ENCODE measurements at regions not wholly inside any gene's neighbourhood (a gene's known extent, or its start where the extent isn't known, plus 50 kb on each side); places are given as distances from the start of the nearest gene placed in this dataset.
"Not testable (repeated sequence)": the region's sequence is repeated elsewhere in the genome, so short reads cannot be mapped to it uniquely, and the experiment has no call there.

- DNase-seq = no peak
Observed at GRCh38 chr4:181830404-181831035, 412.7 kb upstream of the TENM3 start.

DNA sequence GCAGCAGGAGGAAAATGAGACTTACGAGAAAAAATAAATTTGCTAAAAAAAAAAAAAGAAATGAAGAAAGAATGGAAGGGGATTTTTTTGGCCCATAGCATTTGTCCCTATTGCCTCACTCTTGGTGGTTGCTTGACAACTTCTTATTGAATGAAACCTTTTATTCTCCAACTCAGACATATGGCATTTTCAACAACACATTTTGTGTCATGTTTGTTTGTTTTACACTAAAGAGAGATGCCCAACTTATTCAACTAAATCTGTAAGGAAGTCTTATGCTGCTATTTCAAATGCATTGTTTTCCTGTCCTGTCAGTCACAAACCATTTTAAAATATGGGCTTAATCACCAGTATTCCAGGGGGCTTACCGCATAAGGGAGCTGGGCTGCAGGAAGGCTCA is 409.1 kb upstream of the TENM3 start:
- DNase-seq = no peak

DNA sequence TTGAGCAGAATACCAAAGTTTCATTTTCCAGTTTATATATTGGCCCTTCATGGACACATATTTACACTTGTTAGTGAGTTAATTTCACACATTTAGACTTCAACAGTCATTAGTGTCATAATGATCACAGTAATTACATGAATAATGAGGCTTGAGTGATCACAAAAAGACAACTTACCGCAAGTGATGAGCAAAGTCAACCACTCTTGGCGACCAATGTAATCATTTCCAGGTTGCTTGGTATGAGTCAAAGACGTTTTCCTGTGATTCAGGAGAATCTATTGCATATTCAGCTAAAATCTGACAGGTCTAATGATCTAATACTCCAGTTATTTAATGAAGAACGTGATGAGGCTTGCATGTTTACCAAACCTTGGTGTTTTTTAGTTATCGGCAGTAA is 407.9 kb upstream of the TENM3 start:
- no peak for DNase-seq

DNA sequence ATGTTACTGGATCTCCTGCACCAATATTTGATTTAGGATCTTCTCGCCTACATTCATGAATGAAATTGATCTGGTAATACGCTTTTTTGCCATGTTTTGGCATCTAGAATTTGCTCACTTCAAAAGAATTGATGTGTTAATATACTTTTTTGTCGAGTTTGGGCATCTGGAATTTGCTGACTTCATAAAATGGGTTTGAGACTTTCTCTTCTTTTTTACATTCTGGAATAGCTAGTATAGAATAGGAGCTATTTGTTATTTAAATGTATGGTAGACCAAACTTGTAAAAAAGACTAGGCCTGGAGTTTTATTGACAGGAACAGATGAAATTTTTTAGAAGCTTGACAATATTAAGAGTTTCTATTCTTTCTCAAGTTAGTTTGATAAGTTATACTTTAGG is 404.9 kb upstream of the TENM3 start:
- DNase-seq = no peak

- DNase-seq = not testable (repeated sequence)
Observed at GRCh38 chr4:181843797-181844196, 399.4 kb upstream of the TENM3 start.

DNA sequence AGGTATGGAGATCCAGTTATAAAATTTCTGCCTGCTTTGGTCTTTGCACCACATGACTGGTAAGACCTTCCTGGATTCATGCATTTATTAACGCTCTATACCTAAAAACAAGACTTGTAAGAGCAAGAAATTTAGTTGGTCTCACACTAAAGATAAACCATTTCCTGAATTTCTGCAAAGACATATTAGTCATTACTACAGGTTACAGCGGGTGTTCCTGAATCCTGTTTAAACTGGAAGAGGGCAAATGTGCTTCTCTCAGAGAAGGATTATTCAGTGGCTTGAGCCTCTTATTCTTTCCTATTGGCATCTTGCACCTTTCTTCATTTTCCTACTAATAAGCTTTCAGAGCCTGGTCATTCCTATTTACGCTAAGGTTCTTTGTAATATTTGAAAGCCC is 397.6 kb upstream of the TENM3 start:
- DNase-seq = no peak

- no peak for DNase-seq
Observed at GRCh38 chr4:181846934-181847333, 396.3 kb upstream of the TENM3 start.

- DNase-seq = no peak
Observed at GRCh38 chr4:181848357-181848756, 394.8 kb upstream of the TENM3 start.

DNA sequence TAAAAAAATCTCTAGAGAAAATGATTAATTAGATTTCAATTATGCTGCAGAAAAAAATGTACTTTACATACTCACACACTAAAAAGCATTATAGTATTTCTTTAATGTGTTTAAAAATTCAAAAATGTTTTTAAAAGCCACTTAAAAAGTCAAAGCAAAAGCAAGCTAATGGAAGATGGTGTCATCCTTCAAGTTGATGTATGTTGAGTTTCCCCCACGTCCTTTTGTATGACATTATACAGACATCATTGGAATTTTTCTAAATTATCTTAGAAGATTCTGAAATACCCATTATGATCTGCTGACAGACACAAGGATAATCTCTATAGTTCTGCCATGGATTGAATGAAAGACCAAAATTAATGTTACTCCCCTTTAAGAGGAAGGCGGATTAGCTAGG is 393.7 kb upstream of the TENM3 start:
- DNase-seq = no peak

DNA sequence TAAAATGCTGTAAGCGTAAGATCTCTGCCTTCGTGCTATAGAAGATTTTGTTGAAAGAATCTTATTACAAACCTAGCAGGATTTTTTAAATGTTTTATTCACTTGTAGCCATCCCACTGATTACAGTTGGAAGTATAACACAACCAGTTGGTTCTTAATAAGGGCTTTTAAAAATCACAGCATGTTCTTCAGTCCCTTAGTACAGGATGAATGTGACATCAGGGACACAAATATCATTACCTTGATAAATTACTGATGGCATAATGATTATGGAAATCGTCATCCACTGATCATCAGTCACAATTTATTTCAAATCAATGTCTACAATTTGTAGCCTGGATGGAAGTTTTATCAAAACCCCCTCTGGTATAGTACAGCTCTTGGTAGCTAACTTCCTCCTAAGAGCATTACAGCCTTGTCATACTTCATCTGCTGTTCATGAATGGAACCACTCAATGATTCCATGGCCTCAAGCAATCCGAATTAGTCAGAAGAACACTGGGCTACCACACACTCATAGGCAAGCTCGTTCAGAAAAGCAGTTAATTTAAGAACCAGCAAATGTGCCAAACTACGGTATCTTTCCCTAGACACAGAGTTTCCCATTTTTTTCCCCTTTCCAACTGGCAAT is 389.2 kb upstream of the TENM3 start:
- DNase-seq = no peak

DNA sequence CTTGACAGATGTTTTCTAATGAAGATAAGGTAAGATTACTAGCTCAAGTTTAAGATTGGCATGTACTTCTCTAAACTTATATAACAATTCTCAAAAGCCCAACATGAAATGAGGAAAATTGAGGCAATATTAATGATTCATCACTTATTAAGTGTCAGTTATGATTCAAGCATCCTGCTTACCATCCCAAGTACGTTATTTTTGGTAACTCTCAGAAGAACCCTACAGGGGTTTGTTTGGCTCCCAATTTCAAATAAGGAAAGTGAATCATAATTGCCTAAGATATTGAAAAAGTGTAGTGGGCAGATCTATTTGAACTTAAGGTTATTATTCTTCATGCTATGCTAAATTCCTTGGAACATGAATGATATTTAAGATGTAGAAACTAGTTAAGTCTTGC is 387.9 kb upstream of the TENM3 start:
- DNase-seq = no peak

- not testable (repeated sequence) for DNase-seq
Observed at GRCh38 chr4:181857471-181857870, 385.7 kb upstream of the TENM3 start.

- no peak for DNase-seq
Observed at GRCh38 chr4:181858741-181859140, 384.5 kb upstream of the TENM3 start.

DNA sequence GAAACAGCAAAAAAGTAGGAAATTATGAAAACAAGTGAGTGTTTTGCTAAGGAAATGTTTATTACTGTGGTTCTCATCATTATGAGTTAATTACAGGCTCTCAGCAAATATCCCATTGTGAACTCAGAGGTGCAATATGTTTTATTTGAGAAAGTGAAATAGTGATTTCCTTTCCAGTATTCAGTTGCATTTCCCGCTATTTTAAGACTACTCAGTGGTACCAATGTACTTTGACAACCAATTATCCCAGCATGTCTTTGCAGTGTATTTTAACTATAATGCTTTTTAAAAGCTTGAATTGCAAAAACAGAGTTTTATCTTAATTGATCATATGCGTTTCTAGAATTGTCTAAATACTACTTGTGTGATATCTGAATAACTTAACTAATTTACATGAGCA is 383.8 kb upstream of the TENM3 start:
- DNase-seq = no peak

DNA sequence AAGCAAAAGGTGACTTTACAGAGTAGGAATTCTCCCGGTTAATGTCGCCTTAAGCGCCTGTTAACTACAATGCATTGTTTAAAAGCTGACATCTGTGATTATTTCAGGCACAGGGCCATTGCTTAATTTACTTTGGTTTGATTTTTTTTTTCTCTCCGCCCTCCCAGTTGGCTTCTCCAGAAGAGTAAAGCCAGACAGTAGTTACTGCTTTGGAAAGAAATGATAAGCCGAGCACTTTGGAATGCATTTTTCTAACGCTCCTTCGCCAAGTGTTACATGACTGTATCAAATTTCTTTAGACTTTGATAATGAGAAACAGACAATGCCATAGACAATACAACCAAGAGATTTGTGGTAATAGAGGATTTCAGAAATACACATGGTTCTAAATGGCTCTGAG is 383.0 kb upstream of the TENM3 start:
- no peak for DNase-seq

DNA sequence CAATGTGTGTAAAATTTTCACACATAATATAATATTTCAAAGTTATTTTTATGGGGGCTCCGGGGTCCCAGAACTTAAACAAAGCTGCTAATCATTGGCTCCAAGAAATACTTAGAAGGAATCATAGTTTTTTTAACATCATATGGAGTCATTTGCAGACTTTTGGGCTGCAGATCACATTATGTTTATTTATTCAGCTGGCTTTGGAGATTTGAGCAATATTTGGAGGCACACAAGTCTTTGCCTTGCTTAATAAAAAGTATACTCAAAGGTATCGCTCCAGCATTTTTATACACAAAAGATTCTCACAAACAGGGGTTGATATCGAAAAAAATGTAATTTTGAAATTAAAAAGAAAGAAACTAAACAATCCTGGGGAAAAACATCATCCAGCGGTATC is 382.5 kb upstream of the TENM3 start:
- DNase-seq = no peak

- DNase-seq = no peak
Observed at GRCh38 chr4:181863856-181864255, 379.3 kb upstream of the TENM3 start.

DNA sequence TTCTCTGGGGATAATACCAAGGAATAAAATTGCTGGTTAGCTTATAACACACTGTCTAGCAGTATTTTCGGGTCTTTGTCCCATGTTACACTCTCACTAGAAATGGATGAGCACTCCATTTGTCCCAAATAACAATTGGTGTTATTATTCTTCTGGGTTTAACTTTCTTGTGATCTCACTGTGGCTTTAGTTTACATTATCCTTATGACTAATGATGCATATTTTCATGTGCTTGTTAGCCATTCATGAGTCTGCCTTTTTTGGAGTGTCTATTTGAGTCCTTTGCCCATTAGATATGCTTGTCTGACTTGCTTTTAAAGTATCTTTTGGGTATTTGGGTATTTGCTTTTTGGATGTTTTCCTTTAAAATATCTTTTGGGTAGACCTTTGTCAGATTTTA is 372.9 kb upstream of the TENM3 start:
- DNase-seq = no peak

DNA sequence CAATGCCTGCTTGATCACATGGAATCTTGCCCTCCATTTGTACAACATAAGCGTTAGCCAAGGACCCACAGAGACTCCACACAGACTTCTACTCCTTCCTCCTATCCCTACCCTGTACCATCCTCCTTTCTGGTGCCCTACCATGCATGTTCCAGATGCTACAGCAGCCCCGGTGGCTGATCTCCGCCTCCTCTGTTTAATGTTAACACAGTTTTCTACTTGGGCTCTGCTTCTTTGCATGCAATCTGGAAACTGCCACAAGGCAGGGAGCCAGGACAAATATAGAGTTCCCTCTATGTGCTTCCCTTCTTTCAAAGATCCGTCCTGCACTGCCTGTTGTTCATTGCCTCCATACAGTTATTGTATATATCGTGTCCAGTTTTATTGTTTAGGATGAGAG is 368.6 kb upstream of the TENM3 start:
- no peak for DNase-seq

GRCh38 chr4:181877329-181877848 is 365.8 kb upstream of the TENM3 start:
- DNase-seq = no peak

- DNase-seq = no peak
Observed at GRCh38 chr4:181890031-181890430, 353.2 kb upstream of the TENM3 start.

DNA sequence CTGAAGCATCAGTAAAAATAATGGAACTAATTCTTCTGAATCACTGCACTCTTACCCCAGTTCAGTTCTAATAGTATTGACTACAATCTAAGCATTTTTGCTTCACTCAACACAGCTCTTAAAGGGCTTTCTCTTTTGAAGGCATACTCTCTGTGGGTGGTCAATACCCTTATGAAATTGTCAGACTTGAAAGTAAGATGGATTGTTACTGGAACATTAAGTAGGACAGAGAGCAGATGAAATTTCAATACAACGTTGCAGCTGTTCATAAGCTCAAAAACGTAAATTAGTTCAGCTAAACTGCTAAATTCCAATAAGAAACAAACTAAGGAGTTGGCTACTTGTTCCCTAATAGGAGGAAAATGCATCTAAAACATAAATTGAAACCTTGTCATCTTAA is 352.3 kb upstream of the TENM3 start:
- no peak for DNase-seq

DNA sequence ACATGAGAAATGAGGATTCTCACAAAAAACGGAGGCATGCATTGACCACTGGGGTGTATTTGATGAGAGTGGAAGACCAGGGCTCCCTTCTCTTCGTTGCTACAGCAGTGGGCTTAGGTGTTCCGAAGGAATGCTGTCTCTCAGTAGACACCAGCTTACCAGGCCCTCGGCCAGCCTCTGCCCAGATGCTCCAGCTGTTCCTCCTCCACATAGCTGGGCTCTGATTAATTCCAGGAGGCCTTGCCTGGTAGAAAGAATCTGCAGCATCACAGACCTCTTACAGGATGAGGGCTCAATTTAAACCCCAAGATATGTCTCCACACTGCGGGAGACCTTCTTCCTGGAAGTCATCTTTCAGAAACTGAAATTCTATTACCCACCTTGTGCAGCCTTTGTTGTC is 346.6 kb upstream of the TENM3 start:
- DNase-seq = no peak

- no peak for DNase-seq
Observed at GRCh38 chr4:181897935-181898334, 345.3 kb upstream of the TENM3 start.

DNA sequence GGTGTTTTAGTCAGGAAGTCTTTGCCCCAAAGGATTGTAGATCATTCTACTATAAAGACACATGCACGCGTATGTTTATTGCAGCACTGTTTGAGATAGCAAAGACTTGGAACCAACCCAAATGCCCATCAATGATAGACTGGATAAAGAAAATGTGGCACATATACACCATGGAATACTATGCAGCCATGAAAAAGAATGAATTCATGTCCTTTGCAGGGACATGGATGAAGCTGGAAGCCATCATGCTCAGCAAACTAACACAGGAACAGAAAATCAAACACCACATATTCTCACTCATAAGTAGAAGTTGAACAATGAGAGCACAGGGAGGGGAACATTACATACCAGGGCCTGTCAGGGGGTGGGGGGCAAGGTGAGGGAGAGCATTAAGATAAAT is 340.8 kb upstream of the TENM3 start:
- not testable (repeated sequence) for DNase-seq

Measured in left hindlimb (tissue), 1 donor.